Naive thymus-derived CD4-positive, alpha-beta T cell (primary cell): ENCODE measurements at regions not wholly inside any gene's neighbourhood (a gene's known extent, or its start where the extent isn't known, plus 50 kb on each side); places are given as distances from the start of the nearest gene placed in this dataset.

Source experiments
- ATAC-seq: fragments of 150-1000 bp; cut with Tn5 transposase; 2 replicates; pipeline ENCODE4 v1.10.0; 2021; ENCODE audit warnings: mild to moderate bottlenecking, moderate library complexity
- CTCF ChIA-PET: fragments of 350-600 bp; sonication (Branson Sonifier 250); formaldehyde crosslinking; loops from one replicate; lab custom pipeline; 2021; ENCODE audit warnings: antibody characterized with exemption; lab: Charles Lee
- POLR2A ChIA-PET: fragments of 350-600 bp; sonication (Branson Sonifier 250); formaldehyde crosslinking; loops from one replicate; lab custom pipeline; 2021; ENCODE audit warnings: antibody characterized with exemption, inconsistent platforms; lab: Charles Lee
- DNase-seq, 9 donors: peaks; one replicate each; pipeline versions ENCODE4 v3.0.0 to v3.0.0-alpha.2; 2020 to 2022; ENCODE audit warnings: mixed read lengths in 1 of 9
- H3K27ac ChIP-seq: one replicate; pipeline ENCODE4 v1.7.0; 2013; ENCODE audit warnings: mild to moderate bottlenecking, low read depth, low read length, moderate library complexity
- H3K27me3 ChIP-seq, 2 donors: one replicate each; pipeline ENCODE4 v1.7.0; 2013; ENCODE audit warnings: low read length in 2 of 2, mild to moderate bottlenecking in 2 of 2, moderate library complexity in 2 of 2; ENCODE audit not compliant: control insufficient read depth in 2 of 2, insufficient read depth in 2 of 2
- H3K36me3 ChIP-seq, 3 experiments: 1 replicate in 2 of 3; 2 replicates in 1 of 3; pipeline ENCODE4 v1.7.0; 2013; ENCODE audit warnings: low read length in 3 of 3, mild to moderate bottlenecking in 3 of 3, moderate library complexity in 1 of 3; ENCODE audit not compliant: insufficient read depth in 3 of 3, control insufficient read depth in 2 of 3
- H3K4me1 ChIP-seq, 2 donors: one replicate each; pipeline ENCODE4 v1.7.0; 2013; ENCODE audit warnings: low read length in 2 of 2, mild to moderate bottlenecking in 2 of 2, moderate library complexity in 1 of 2; ENCODE audit not compliant: control insufficient read depth in 2 of 2, insufficient read depth in 2 of 2
- H3K4me3 ChIP-seq: 2 replicates; pipeline ENCODE4 v1.7.0; 2013; ENCODE audit warnings: mild to moderate bottlenecking, low read length
- H3K9me3 ChIP-seq, 3 experiments: 1 replicate in 2 of 3; 2 replicates in 1 of 3; pipeline ENCODE4 v1.7.0; 2013; ENCODE audit warnings: low read length in 3 of 3; ENCODE audit not compliant: control insufficient read depth in 2 of 3
- H3K27ac Mint-ChIP-seq, 9 donors: one replicate each; pipeline ENCODE4 v1.8.0; 2020 to 2022; ENCODE audit warnings: mixed read lengths in 9 of 9, mild to moderate bottlenecking in 8 of 9, moderate library complexity in 5 of 9, inconsistent platforms in 2 of 9
- H3K27me3 Mint-ChIP-seq, 5 donors: one replicate each; pipeline ENCODE4 v1.8.0; 2021 to 2022; ENCODE audit warnings: mixed read lengths in 5 of 5, mild to moderate bottlenecking in 1 of 5
- H3K36me3 Mint-ChIP-seq, 5 donors: one replicate each; pipeline ENCODE4 v1.8.0; 2020 to 2022; ENCODE audit warnings: mixed read lengths in 5 of 5, mild to moderate bottlenecking in 3 of 5, inconsistent platforms in 1 of 5
- H3K4me1 Mint-ChIP-seq, 7 donors: one replicate each; pipeline ENCODE4 v1.8.0; 2020 to 2022; ENCODE audit warnings: mixed read lengths in 7 of 7, mild to moderate bottlenecking in 3 of 7, inconsistent platforms in 1 of 7
- H3K4me3 Mint-ChIP-seq, 10 donors: one replicate each; pipeline ENCODE4 v1.8.0; 2020 to 2022; ENCODE audit warnings: mild to moderate bottlenecking in 10 of 10, mixed read lengths in 10 of 10, moderate library complexity in 6 of 10, inconsistent platforms in 2 of 10
- H3K9me3 Mint-ChIP-seq, 11 donors: one replicate each; pipeline ENCODE4 v1.8.0; 2020 to 2022; ENCODE audit warnings: mixed read lengths in 11 of 11, mild to moderate bottlenecking in 4 of 11, inconsistent platforms in 1 of 11, moderate library complexity in 1 of 11
- intact Hi-C, 2 donors: fragments of 100-400 bp; cut with micrococcal nuclease; formaldehyde crosslinking; loops; one replicate each; pipeline ENCODE4 v1.15.1; 2023

DNA sequence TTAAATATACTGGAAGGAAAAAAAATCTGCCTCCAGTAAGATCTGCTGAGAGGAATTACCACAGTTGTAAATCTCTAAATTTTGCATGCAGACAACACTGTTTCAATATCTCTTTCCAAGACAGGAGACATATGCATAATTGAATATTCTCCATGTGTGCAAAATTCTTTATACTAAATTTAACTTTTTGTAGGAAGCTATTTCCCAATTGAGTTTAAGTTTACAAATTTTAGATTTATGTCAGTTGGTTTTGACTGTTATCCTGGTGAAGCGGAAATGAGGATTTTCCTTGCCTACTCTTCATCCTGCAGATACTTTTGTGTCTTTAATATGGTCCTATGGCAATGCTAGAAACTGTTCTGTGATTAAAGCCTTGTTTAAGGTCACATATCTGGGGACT lies 1352.9 kb downstream of the FSTL5 start:
- intact Hi-C loops, result no loop called here
- CTCF ChIA-PET, result no interaction called here
- Histone ChIP-seq H3K27ac (no peak overlapping the region), H3K36me3 (no peaks in the 10 kb centered on the region), H3K9me3 (no peaks in the 10 kb centered on the region), H3K4me1 (no peaks in the 10 kb centered on the region), H3K4me3 (no peak overlapping the region), H3K27me3 (no peaks in the 10 kb centered on the region)
- Mint-ChIP-seq H3K4me3 (no peak overlapping the region), H3K9me3 (peaks cover 0 to 15% (median 3%) of the 10 kb centered on the region in 11 donors), H3K4me1 (no peaks in the 10 kb centered on the region), H3K27ac (no peak overlapping the region), H3K27me3 (no peaks in the 10 kb centered on the region), H3K36me3 (no peaks in the 10 kb centered on the region)
- POLR2A ChIA-PET, result no interaction called here
- ATAC-seq (no peak), DNase-seq (no peak)

- Histone ChIP-seq H3K4me1 (no peaks in the 10 kb centered on the region), H3K4me3 (no peak overlapping the region), H3K36me3 (no peaks in the 10 kb centered on the region), H3K27me3 (no peaks in the 10 kb centered on the region), H3K9me3 (no peaks in the 10 kb centered on the region), H3K27ac (no peak overlapping the region)
- intact Hi-C loops, result no loop called here
- ChIA-PET POLR2A (no interaction called here), CTCF (no interaction called here)
- Mint-ChIP-seq H3K27ac (no peak overlapping the region), H3K36me3 (no peaks in the 10 kb centered on the region), H3K4me1 (no peaks in the 10 kb centered on the region), H3K4me3 (no peak overlapping the region), H3K27me3 (no peaks in the 10 kb centered on the region), H3K9me3 (peaks cover 0 to 15% (median 3%) of the 10 kb centered on the region in 11 donors)
- DNase-seq (no peak), ATAC-seq (no peak)
Observed at GRCh38 chr4:160811956-160812355, 1351.8 kb downstream of the FSTL5 start.

- Mint-ChIP-seq H3K36me3 (no peaks in the 10 kb centered on the region), H3K4me3 (no peak overlapping the region), H3K27ac (no peak overlapping the region), H3K27me3 (no peaks in the 10 kb centered on the region), H3K9me3 (peaks cover 0 to 4% (median 0%) of the 10 kb centered on the region in 11 donors), H3K4me1 (no peaks in the 10 kb centered on the region)
- H3K9me3 ChIP-seq, result no peaks in the 10 kb centered on the region
- POLR2A ChIA-PET, result no interaction called here
- H3K27ac ChIP-seq, result no peak overlapping the region
- H3K4me3 ChIP-seq, result no peak overlapping the region
- no peaks in the 10 kb centered on the region for H3K27me3 ChIP-seq
- DNase-seq, result no peak
- H3K4me1 ChIP-seq, result no peaks in the 10 kb centered on the region
- intact Hi-C loops, result no loop called here
- no peak for ATAC-seq
- CTCF ChIA-PET, result no interaction called here
- no peaks in the 10 kb centered on the region for H3K36me3 ChIP-seq
Observed at GRCh38 chr4:160814726-160815125, 1349.1 kb downstream of the FSTL5 start.

DNA sequence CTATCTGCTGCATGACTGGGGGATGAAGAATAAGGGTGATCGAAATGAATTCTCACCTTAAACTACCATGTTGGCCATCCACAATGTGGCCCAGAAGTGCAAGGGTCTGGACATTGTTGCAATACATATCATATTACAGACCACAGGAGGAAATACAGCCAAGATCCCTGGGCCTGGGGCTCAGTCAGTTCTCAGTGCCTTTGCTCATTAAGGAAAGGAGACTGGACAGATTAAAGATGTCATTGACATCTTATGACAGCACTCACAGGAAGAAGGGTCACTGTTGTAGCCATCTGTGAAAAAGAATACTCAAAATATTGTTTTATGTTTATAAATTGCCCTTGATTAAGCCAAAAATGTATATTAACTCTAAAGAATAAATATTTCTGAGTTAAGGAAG lies 1345.2 kb downstream of the FSTL5 start:
- ATAC-seq (no peak), DNase-seq (no peak)
- Mint-ChIP-seq H3K4me3 (no peak overlapping the region), H3K27ac (no peak overlapping the region), H3K36me3 (no peaks in the 10 kb centered on the region), H3K4me1 (no peaks in the 10 kb centered on the region), H3K27me3 (no peaks in the 10 kb centered on the region), H3K9me3 (peaks cover 0 to 18% (median 5%) of the 10 kb centered on the region in 11 donors)
- H3K4me1 ChIP-seq, result no peaks in the 10 kb centered on the region
- H3K9me3 ChIP-seq, result no peaks in the 10 kb centered on the region
- no peaks in the 10 kb centered on the region for H3K36me3 ChIP-seq
- ChIA-PET CTCF (no interaction called here), POLR2A (no interaction called here)
- H3K27ac ChIP-seq, result no peak overlapping the region
- H3K4me3 ChIP-seq, result no peak overlapping the region
- no peaks in the 10 kb centered on the region for H3K27me3 ChIP-seq
- intact Hi-C loops, result no loop called here

DNA sequence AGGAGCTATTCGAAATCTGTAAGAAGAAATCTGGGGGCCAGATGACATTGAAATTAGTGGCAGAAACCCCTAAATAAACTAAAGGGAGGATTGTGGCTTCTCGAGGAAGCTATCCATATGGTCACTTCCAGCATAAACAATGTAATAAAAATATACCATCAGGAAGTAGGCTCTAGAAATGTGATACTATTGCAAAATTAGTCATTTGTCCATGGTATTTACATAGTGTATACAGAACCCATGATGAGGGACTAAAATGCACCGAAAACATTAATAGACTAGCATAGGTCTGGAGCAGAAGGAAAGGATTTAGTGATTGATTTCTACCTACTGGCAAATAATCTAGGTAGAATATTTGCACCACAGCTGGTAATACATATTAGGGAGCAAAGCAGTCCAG lies 1344.0 kb downstream of the FSTL5 start:
- no peaks in the 10 kb centered on the region for H3K4me1 Mint-ChIP-seq
- H3K27ac ChIP-seq, result no peak overlapping the region
- DNase-seq, result no peak
- CTCF ChIA-PET, result no interaction called here
- no peak overlapping the region for H3K4me3 Mint-ChIP-seq
- intact Hi-C loops, result no loop called here
- no peak for ATAC-seq
- POLR2A ChIA-PET, result no interaction called here
- H3K4me1 ChIP-seq, result no peaks in the 10 kb centered on the region
- no peaks in the 10 kb centered on the region for H3K36me3 Mint-ChIP-seq
- no peak overlapping the region for H3K4me3 ChIP-seq
- H3K27me3 ChIP-seq, result no peaks in the 10 kb centered on the region
- peaks cover 0 to 18% (median 5%) of the 10 kb centered on the region in 11 donors for H3K9me3 Mint-ChIP-seq
- no peaks in the 10 kb centered on the region for H3K9me3 ChIP-seq
- H3K36me3 ChIP-seq, result no peaks in the 10 kb centered on the region
- no peaks in the 10 kb centered on the region for H3K27me3 Mint-ChIP-seq
- H3K27ac Mint-ChIP-seq, result no peak overlapping the region

GRCh38 chr4:160824481-160824880 lies 1339.3 kb downstream of the FSTL5 start:
- Mint-ChIP-seq H3K27ac (no peak overlapping the region), H3K4me3 (no peak overlapping the region), H3K27me3 (no peaks in the 10 kb centered on the region), H3K36me3 (no peaks in the 10 kb centered on the region), H3K9me3 (peaks cover 0 to 22% (median 6%) of the 10 kb centered on the region in 11 donors), H3K4me1 (no peaks in the 10 kb centered on the region)
- Histone ChIP-seq H3K27me3 (no peaks in the 10 kb centered on the region), H3K27ac (no peak overlapping the region), H3K36me3 (no peaks in the 10 kb centered on the region), H3K9me3 (no peaks in the 10 kb centered on the region), H3K4me3 (no peak overlapping the region), H3K4me1 (no peaks in the 10 kb centered on the region)
- no peak for ATAC-seq
- no peak for DNase-seq
- intact Hi-C loops, result no loop called here
- CTCF ChIA-PET, result no interaction called here
- POLR2A ChIA-PET, result no interaction called here

DNA sequence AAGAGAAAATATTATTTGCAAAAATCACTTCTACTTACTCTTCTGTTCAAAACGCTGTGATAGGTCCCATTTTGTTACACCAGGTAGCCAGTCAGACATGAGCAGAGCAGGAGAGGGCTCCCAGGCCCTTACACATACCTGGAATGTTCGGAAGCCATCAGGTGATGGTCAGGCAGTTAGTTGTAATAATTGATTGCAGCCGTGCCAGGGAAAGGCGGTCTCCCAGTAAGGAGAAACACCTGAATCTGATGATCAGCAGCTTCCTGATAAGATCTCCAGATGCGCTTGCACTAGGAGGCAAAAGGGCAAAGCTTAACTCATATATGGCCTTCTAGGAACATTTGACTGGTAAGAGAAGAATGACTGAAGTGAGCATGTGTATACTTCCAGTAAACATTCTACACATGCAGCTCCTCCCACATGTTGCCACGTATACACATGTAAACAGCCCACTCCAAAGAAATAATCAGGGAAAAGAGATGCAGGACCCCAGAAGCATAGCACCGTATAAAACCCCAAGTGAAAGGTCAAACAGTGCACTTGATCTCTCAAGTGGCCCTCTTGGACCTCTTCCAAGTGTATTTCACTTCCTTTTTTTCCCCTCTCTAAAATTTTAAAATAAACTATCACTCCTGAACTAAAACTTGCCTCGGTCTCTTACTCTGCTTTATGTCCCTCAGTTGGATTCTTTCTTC lies 1338.0 kb downstream of the FSTL5 start:
- DNase-seq, result no peak
- H3K4me1 Mint-ChIP-seq, result no peaks in the 10 kb centered on the region
- Histone ChIP-seq H3K27ac (no peak overlapping the region), H3K4me1 (no peaks in the 10 kb centered on the region), H3K36me3 (no peaks in the 10 kb centered on the region), H3K9me3 (no peaks in the 10 kb centered on the region), H3K27me3 (no peaks in the 10 kb centered on the region), H3K4me3 (no peak overlapping the region)
- peaks cover 0 to 17% (median 6%) of the 10 kb centered on the region in 11 donors for H3K9me3 Mint-ChIP-seq
- no peak overlapping the region for H3K27ac Mint-ChIP-seq
- ATAC-seq, result no peak
- intact Hi-C loops, result no loop called here
- H3K4me3 Mint-ChIP-seq, result no peak overlapping the region
- ChIA-PET POLR2A (no interaction called here), CTCF (no interaction called here)
- no peaks in the 10 kb centered on the region for H3K36me3 Mint-ChIP-seq
- H3K27me3 Mint-ChIP-seq, result no peaks in the 10 kb centered on the region
